OCI-LY7 (cell line): ENCODE measurements at regions not wholly inside any gene's neighbourhood (a gene's known extent, or its start where the extent isn't known, plus 50 kb on each side); places are given as distances from the start of the nearest gene placed in this dataset.
A peak's percentile ranks its signal among the peaks of the same experiment; 100 is the strongest.

Experiments
- BruUV-seq: library from RNA; stranded (reverse); fragments of 400-500 nt; replicated peaks from 2 replicates; lab custom pipeline; 2021; lab: Mats Ljungman, UMichigan
- CTCF ChIA-PET: fragments of 300-600 bp; sonication (Branson Sonifier 250); formaldehyde crosslinking; loops from one replicate; lab custom pipeline; 2022; ENCODE audit warnings: antibody characterized with exemption; ENCODE audit not compliant: unreplicated experiment; lab: Charles Lee
- POLR2A ChIA-PET: fragments of 300-600 bp; sonication (Branson Sonifier 250); formaldehyde crosslinking; loops from one replicate; lab custom pipeline; 2022; ENCODE audit warnings: antibody characterized with exemption; lab: Charles Lee
- DNase-seq: peaks from one replicate; pipeline ENCODE4 v3.0.0-alpha.2; 2015; ENCODE audit warnings: low spot score
- H2AFZ ChIP-seq: fragments of 200-600 bp; sonication (generic), shearing (Covaris generic); 2 replicates; pipeline ENCODE4 v1.6.1; 2014; ENCODE audit warnings: mild to moderate bottlenecking, antibody characterized with exemption, low read length, moderate library complexity
- H3K27ac ChIP-seq: fragments of 200-600 bp; sonication (generic); 2 replicates; pipeline ENCODE4 v1.5.1; 2014; ENCODE audit warnings: mixed run types, low read depth, mild to moderate bottlenecking, moderate library complexity, low read length, inconsistent platforms; ENCODE audit not compliant: poor library complexity, severe bottlenecking
- H3K36me3 ChIP-seq: fragments of 200-600 bp; sonication (generic); 2 replicates; pipeline ENCODE4 v1.6.1; 2014; ENCODE audit warnings: mild to moderate bottlenecking, antibody characterized with exemption, low read length, moderate library complexity, mixed read lengths; ENCODE audit not compliant: insufficient read depth
- H3K4me1 ChIP-seq: fragments of 200-600 bp; sonication (generic); 2 replicates; pipeline ENCODE4 v1.5.1; 2014; ENCODE audit warnings: mild to moderate bottlenecking, low read length; ENCODE audit not compliant: insufficient read depth, poor library complexity, severe bottlenecking
- H3K4me2 ChIP-seq: fragments of 200-600 bp; sonication (generic); 2 replicates; pipeline ENCODE4 v1.6.1; 2014; ENCODE audit warnings: mild to moderate bottlenecking, low read length
- H3K4me3 ChIP-seq: fragments of 200-600 bp; sonication (generic); 2 replicates; pipeline ENCODE4 v1.5.1; 2014; ENCODE audit warnings: mild to moderate bottlenecking, low read depth, low read length; ENCODE audit not compliant: poor library complexity, severe bottlenecking
- H3K79me2 ChIP-seq: fragments of 200-600 bp; sonication (generic); 2 replicates; pipeline ENCODE4 v1.6.1; 2016; ENCODE audit warnings: low read depth, mild to moderate bottlenecking, low read length, moderate library complexity, mixed read lengths; ENCODE audit not compliant: insufficient read depth
- H3K9me2 ChIP-seq: fragments of 200-600 bp; sonication (generic); 2 replicates; pipeline ENCODE4 v1.6.1; 2016; ENCODE audit warnings: mild to moderate bottlenecking, low read length, mixed read lengths; ENCODE audit not compliant: insufficient read depth
- H3K9me3 ChIP-seq: fragments of 200-600 bp; sonication (generic); 2 replicates; pipeline ENCODE4 v1.6.1; 2014; ENCODE audit warnings: mild to moderate bottlenecking, mixed run types, low read length, mixed read lengths
- H4K20me1 ChIP-seq: fragments of 200-600 bp; sonication (generic); 2 replicates; pipeline ENCODE4 v1.6.1; 2014; ENCODE audit warnings: mild to moderate bottlenecking, antibody characterized with exemption, low read length, moderate library complexity, mixed read lengths; ENCODE audit not compliant: insufficient read depth
- CTCF ChIP-seq: fragments of 200-600 bp; sonication (generic); conservative IDR thresholded peaks from 2 replicates; pipeline ENCODE4 v1.5.1; 2014; ENCODE audit warnings: mild to moderate bottlenecking, antibody characterized with exemption, low read length, moderate library complexity, mixed read lengths
- EZH2phosphoT487 ChIP-seq: fragments of 200-600 bp; sonication (generic); IDR thresholded peaks from 2 replicates; pipeline ENCODE4 v1.6.1; 2018; ENCODE audit warnings: low read depth, borderline replicate concordance, mild to moderate bottlenecking, mixed run types, antibody characterized with exemption, low read length, moderate library complexity, mixed read lengths
- intact Hi-C: fragments of 100-400 bp; cut with micrococcal nuclease; formaldehyde crosslinking; loops from one replicate; pipeline ENCODE4 v1.10.0; 2022; ENCODE audit not compliant: unreplicated experiment

GRCh38 chr7:130910949-130911944, 177.2 kb upstream of the KLF14 start:
- POLR2A ChIA-PET = interaction anchor here (0.5 to 3.5 kb wide), 2 partner anchors 8 to 896 kb away, joined by 3 to 20 read pairs; no protein-coding TSS in a partner anchor
- DNase-seq = no peak

GRCh38 chr7:130912082-130912861, 178.3 kb upstream of the KLF14 start:
- BruUV-seq = no TSS peak
- Histone ChIP-seq H3K4me3 (peak overlapping the region; percentile 74), H3K4me2 (peak overlapping the region; percentile 98), H2AFZ (peak overlapping the region; percentile 53; the same call in 1 of the 2 replicates), H3K4me1 (peaks cover 26% of the 10 kb centered on the region), H3K9me2 (no peaks in the 10 kb centered on the region), H3K9me3 (no peaks in the 10 kb centered on the region), H3K36me3 (peaks cover 10% of the 10 kb centered on the region), H3K79me2 (peaks cover 23% of the 10 kb centered on the region; the same call in 1 of the 2 replicates), H4K20me1 (no peaks in the 10 kb centered on the region), H3K27ac (peak overlapping the region; percentile 79)
- peak; percentile 7 for DNase-seq
- intact Hi-C loops = loop anchor here (2.0 to 5.0 kb wide), 2 partner anchors 49 to 415 kb away; partner anchors contain the start of gene MKLN1
- CTCF ChIA-PET = no interaction called here
- POLR2A ChIA-PET = interaction anchor here (0.5 to 3.5 kb wide), 7 partner anchors 9 to 1579 kb away, joined by 3 to 20 read pairs (median 4); no protein-coding TSS in a partner anchor
- TF ChIP-seq CTCF (no peak), EZH2phosphoT487 (no peak)

More at GRCh38 chr7:130910949-130911944, 177.2 kb upstream of the KLF14 start:
- Histone ChIP-seq H3K4me3 (peak overlapping the region; percentile 74), H3K36me3 (peaks cover 10% of the 10 kb centered on the region), H3K9me3 (no peaks in the 10 kb centered on the region), H3K9me2 (no peaks in the 10 kb centered on the region), H3K27ac (no peak overlapping the region), H2AFZ (no peak overlapping the region), H3K79me2 (peaks cover 23% of the 10 kb centered on the region; the same call in 1 of the 2 replicates), H4K20me1 (no peaks in the 10 kb centered on the region), H3K4me1 (peaks cover 26% of the 10 kb centered on the region), H3K4me2 (peak overlapping the region; percentile 23; the same call in 1 of the 2 replicates)
- CTCF ChIA-PET = interaction anchor here (0.7 kb wide), 1 partner anchor 127 kb away, joined by 3 read pairs; no protein-coding TSS in a partner anchor
- no TSS peak for BruUV-seq
- intact Hi-C loops = loop anchor here (5.0 kb wide), 1 partner anchor 416 kb away; the partner anchor contains the start of gene MKLN1
- TF ChIP-seq CTCF (no peak), EZH2phosphoT487 (no peak)
